ENCODE measurements at regions not wholly inside any gene's neighbourhood (a gene's known extent, or its start where the extent isn't known, plus 50 kb on each side); places are given as distances from the start of the nearest gene placed in this dataset.

- DNase-seq (ENCODE audit: low read depth in 1 of 2, low spot score in 1 of 2): no peak
- Histone ChIP-seq H3K27me3 (ENCODE audit: insufficient read depth, poor library complexity, severe bottlenecking) (no peaks in the 10 kb centered on the region), H3K4me3 (replicated peaks; ENCODE audit: insufficient read depth, low read length) (no peak overlapping the region), H3K27ac (replicated peaks) (no peak overlapping the region)
- TF ChIP-seq, protein P1, sequence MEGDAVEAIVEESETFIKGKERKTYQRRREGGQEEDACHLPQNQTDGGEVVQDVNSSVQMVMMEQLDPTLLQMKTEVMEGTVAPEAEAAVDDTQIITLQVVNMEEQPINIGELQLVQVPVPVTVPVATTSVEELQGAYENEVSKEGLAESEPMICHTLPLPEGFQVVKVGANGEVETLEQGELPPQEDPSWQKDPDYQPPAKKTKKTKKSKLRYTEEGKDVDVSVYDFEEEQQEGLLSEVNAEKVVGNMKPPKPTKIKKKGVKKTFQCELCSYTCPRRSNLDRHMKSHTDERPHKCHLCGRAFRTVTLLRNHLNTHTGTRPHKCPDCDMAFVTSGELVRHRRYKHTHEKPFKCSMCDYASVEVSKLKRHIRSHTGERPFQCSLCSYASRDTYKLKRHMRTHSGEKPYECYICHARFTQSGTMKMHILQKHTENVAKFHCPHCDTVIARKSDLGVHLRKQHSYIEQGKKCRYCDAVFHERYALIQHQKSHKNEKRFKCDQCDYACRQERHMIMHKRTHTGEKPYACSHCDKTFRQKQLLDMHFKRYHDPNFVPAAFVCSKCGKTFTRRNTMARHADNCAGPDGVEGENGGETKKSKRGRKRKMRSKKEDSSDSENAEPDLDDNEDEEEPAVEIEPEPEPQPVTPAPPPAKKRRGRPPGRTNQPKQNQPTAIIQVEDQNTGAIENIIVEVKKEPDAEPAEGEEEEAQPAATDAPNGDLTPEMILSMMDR (IDR thresholded peaks at IDR 0.05; ENCODE audit: insufficient read depth, low read length): no peak
- TF ChIP-seq SPI1 (IDR thresholded peaks at IDR 0.05; ENCODE audit: borderline replicate concordance, low read depth) (no peak), GABPA (IDR thresholded peaks at IDR 0.05; ENCODE audit: low read depth) (no peak), POLR2AphosphoS5 (IDR thresholded peaks at IDR 0.05; ENCODE audit: low read depth) (no peak)
- TF ChIP-seq, protein P2, sequence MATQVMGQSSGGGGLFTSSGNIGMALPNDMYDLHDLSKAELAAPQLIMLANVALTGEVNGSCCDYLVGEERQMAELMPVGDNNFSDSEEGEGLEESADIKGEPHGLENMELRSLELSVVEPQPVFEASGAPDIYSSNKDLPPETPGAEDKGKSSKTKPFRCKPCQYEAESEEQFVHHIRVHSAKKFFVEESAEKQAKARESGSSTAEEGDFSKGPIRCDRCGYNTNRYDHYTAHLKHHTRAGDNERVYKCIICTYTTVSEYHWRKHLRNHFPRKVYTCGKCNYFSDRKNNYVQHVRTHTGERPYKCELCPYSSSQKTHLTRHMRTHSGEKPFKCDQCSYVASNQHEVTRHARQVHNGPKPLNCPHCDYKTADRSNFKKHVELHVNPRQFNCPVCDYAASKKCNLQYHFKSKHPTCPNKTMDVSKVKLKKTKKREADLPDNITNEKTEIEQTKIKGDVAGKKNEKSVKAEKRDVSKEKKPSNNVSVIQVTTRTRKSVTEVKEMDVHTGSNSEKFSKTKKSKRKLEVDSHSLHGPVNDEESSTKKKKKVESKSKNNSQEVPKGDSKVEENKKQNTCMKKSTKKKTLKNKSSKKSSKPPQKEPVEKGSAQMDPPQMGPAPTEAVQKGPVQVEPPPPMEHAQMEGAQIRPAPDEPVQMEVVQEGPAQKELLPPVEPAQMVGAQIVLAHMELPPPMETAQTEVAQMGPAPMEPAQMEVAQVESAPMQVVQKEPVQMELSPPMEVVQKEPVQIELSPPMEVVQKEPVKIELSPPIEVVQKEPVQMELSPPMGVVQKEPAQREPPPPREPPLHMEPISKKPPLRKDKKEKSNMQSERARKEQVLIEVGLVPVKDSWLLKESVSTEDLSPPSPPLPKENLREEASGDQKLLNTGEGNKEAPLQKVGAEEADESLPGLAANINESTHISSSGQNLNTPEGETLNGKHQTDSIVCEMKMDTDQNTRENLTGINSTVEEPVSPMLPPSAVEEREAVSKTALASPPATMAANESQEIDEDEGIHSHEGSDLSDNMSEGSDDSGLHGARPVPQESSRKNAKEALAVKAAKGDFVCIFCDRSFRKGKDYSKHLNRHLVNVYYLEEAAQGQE (IDR thresholded peaks at IDR 0.05; ENCODE audit: insufficient replicate concordance, low read depth): no peak
These were observed 92.5 kb downstream of the TBXT start for GRCh38 chr6:166075186-166075585.

- TF ChIP-seq, protein P2 (IDR thresholded peaks at IDR 0.05; ENCODE audit: insufficient replicate concordance, low read depth): no peak
- no peak for TF ChIP-seq POLR2AphosphoS5 (IDR thresholded peaks at IDR 0.05; ENCODE audit: low read depth)
- TF ChIP-seq, protein P1 (IDR thresholded peaks at IDR 0.05; ENCODE audit: insufficient read depth, low read length): no peak
- no peak for TF ChIP-seq SPI1 (IDR thresholded peaks at IDR 0.05; ENCODE audit: borderline replicate concordance, low read depth)
- no peak for TF ChIP-seq GABPA (IDR thresholded peaks at IDR 0.05; ENCODE audit: low read depth)
- DNase-seq (ENCODE audit: low read depth in 1 of 2, low spot score in 1 of 2): no peak
- Histone ChIP-seq H3K27me3 (ENCODE audit: insufficient read depth, poor library complexity, severe bottlenecking) (no peaks in the 10 kb centered on the region), H3K27ac (replicated peaks) (no peak overlapping the region), H3K4me3 (replicated peaks; ENCODE audit: insufficient read depth, low read length) (no peak overlapping the region)
These were observed 94.6 kb downstream of the TBXT start for GRCh38 chr6:166073082-166073481.

- Histone ChIP-seq H3K27me3 (ENCODE audit: insufficient read depth, poor library complexity, severe bottlenecking) (no peaks in the 10 kb centered on the region), H3K4me3 (replicated peaks; ENCODE audit: insufficient read depth, low read length) (no peak overlapping the region), H3K27ac (replicated peaks) (no peak overlapping the region)
- TF ChIP-seq SPI1 (IDR thresholded peaks at IDR 0.05; ENCODE audit: borderline replicate concordance, low read depth): no peak
- TF ChIP-seq, protein P2 (IDR thresholded peaks at IDR 0.05; ENCODE audit: insufficient replicate concordance, low read depth): no peak
- TF ChIP-seq POLR2AphosphoS5 (IDR thresholded peaks at IDR 0.05; ENCODE audit: low read depth): no peak
- TF ChIP-seq, protein P1 (IDR thresholded peaks at IDR 0.05; ENCODE audit: insufficient read depth, low read length): no peak
- TF ChIP-seq GABPA (IDR thresholded peaks at IDR 0.05; ENCODE audit: low read depth): no peak
- no peak for DNase-seq (ENCODE audit: low read depth in 1 of 2, low spot score in 1 of 2)
These were observed 98.9 kb downstream of the TBXT start for GRCh38 chr6:166068768-166069167.

All from HL-60 (cell line).